CD14-positive monocyte (primary cell): ENCODE measurements at regions not wholly inside any gene's neighbourhood (a gene's known extent, or its start where the extent isn't known, plus 50 kb on each side); places are given as distances from the start of the nearest gene placed in this dataset.

Experiments used
- DNase-seq, 3 donors: peaks; one replicate each; pipeline ENCODE4 v3.0.0-alpha.2; 2011 to 2022
- H2AFZ ChIP-seq: 2 replicates; pipeline ENCODE4 v1.6.0; 2012; ENCODE audit warnings: mild to moderate bottlenecking, low read depth, low read length, inconsistent platforms; ENCODE audit not compliant: insufficient read depth, poor library complexity, severe bottlenecking
- H3K27ac ChIP-seq, 2 donors: 1 replicate in 1 of 2; 2 replicates in 1 of 2; pipeline ENCODE4 v1.5.1; 2012 to 2013; ENCODE audit warnings: low read length in 2 of 2, control low read depth in 1 of 2, inconsistent platforms in 1 of 2, low read depth in 1 of 2, mild to moderate bottlenecking in 1 of 2
- H3K27me3 ChIP-seq, 2 donors: one replicate each; pipeline versions ENCODE4 v1.6.0 to v1.6.1; 2011 to 2013; ENCODE audit warnings: low read length in 2 of 2; ENCODE audit not compliant: control insufficient read depth in 2 of 2, insufficient read depth in 2 of 2
- H3K36me3 ChIP-seq, 2 donors: replicated peaks in 1 of 2; 1 replicate in 1 of 2; 2 replicates in 1 of 2; pipeline versions ENCODE4 v1.5.1 to v1.6.1; 2012 to 2013; ENCODE audit warnings: low read length in 2 of 2, control low read depth in 1 of 2, inconsistent platforms in 1 of 2, mild to moderate bottlenecking in 1 of 2; ENCODE audit not compliant: insufficient read depth in 2 of 2, control insufficient read depth in 1 of 2
- H3K4me1 ChIP-seq, 2 donors: 1 replicate in 1 of 2; 2 replicates in 1 of 2; pipeline versions ENCODE4 v1.5.1 to v1.6.1; 2012 to 2013; ENCODE audit warnings: low read length in 2 of 2, control low read depth in 1 of 2, inconsistent platforms in 1 of 2, mild to moderate bottlenecking in 1 of 2, moderate library complexity in 1 of 2; ENCODE audit not compliant: insufficient read depth in 2 of 2, control insufficient read depth in 1 of 2
- H3K4me2 ChIP-seq: replicated peaks from 2 replicates; pipeline ENCODE3; 2012; ENCODE audit warnings: low read length, moderate library complexity, mild to moderate bottlenecking; ENCODE audit not compliant: poor library complexity, severe bottlenecking; ENCODE audit errors: extremely low read depth
- H3K4me3 ChIP-seq, 3 experiments: fragments of 200-600 bp in 1 of 3; sonication (generic) in 1 of 3; replicated peaks in 1 of 3; 1 replicate in 2 of 3; 2 replicates in 1 of 3; pipeline ENCODE4 v1.5.1; 2011 to 2013; ENCODE audit warnings: low read length in 3 of 3, mild to moderate bottlenecking in 3 of 3, control low read depth in 2 of 3, low read depth in 2 of 3, inconsistent platforms in 1 of 3, moderate library complexity in 1 of 3
- H3K79me2 ChIP-seq: 2 replicates; pipeline ENCODE4 v1.6.0; 2012; ENCODE audit warnings: mild to moderate bottlenecking, control low read depth, inconsistent platforms, low read length, moderate library complexity; ENCODE audit not compliant: insufficient read depth
- H3K9ac ChIP-seq: 2 replicates; pipeline ENCODE4 v1.6.0; 2017; ENCODE audit warnings: low read length, mild to moderate bottlenecking; ENCODE audit not compliant: insufficient read depth, poor library complexity, severe bottlenecking
- H3K9me3 ChIP-seq, 2 donors: replicated peaks in 1 of 2; 1 replicate in 1 of 2; 2 replicates in 1 of 2; pipeline versions ENCODE4 v1.5.1 to v1.6.1; 2012 to 2013; ENCODE audit warnings: low read length in 2 of 2, control low read depth in 1 of 2; ENCODE audit not compliant: control insufficient read depth in 1 of 2, insufficient read depth in 1 of 2
- H4K20me1 ChIP-seq: 2 replicates; pipeline ENCODE4 v1.6.0; 2012; ENCODE audit warnings: mild to moderate bottlenecking, low read length, control low read depth, moderate library complexity; ENCODE audit not compliant: insufficient read depth
- H3K27ac Mint-ChIP-seq, 7 donors: one replicate each; pipeline ENCODE4 v1.8.0; 2020; ENCODE audit warnings: mild to moderate bottlenecking in 7 of 7, mixed read lengths in 7 of 7, moderate library complexity in 6 of 7, inconsistent platforms in 2 of 7
- H3K27me3 Mint-ChIP-seq, 3 donors: one replicate each; pipeline ENCODE4 v1.8.0; 2021 to 2022; ENCODE audit warnings: low read depth in 3 of 3, mild to moderate bottlenecking in 3 of 3, mixed read lengths in 3 of 3, moderate library complexity in 3 of 3, inconsistent platforms in 1 of 3
- H3K36me3 Mint-ChIP-seq, 2 donors: one replicate each; pipeline ENCODE4 v1.8.0; 2020; ENCODE audit warnings: mixed read lengths in 2 of 2, inconsistent platforms in 1 of 2, mild to moderate bottlenecking in 1 of 2
- H3K4me1 Mint-ChIP-seq: one replicate; pipeline ENCODE4 v1.8.0; 2020; ENCODE audit warnings: mild to moderate bottlenecking, mixed read lengths
- H3K4me3 Mint-ChIP-seq, 2 donors: one replicate each; pipeline ENCODE4 v1.8.0; 2020; ENCODE audit warnings: mild to moderate bottlenecking in 2 of 2, mixed read lengths in 2 of 2, moderate library complexity in 1 of 2
- H3K9me3 Mint-ChIP-seq, 7 donors: one replicate each; pipeline ENCODE4 v1.8.0; 2020 to 2022; ENCODE audit warnings: mixed read lengths in 7 of 7, mild to moderate bottlenecking in 6 of 7, moderate library complexity in 6 of 7, inconsistent platforms in 2 of 7
- CTCF ChIP-seq: fragments of 200-600 bp; IDR thresholded peaks from one replicate; pipeline ENCODE4 v1.8.0; 2022; ENCODE audit warnings: antibody characterized with exemption, mild to moderate bottlenecking
- WGBS: methylation state at CpG from one replicate; pipeline ENCODE4 v1.1.5; 2013; ENCODE audit warnings: missing lambda C conversion rate; ENCODE audit not compliant: insufficient coverage; 5-methylcytosine and 5-hydroxymethylcytosine counted together
- intact Hi-C, 2 donors: fragments of 100-400 bp; cut with micrococcal nuclease; formaldehyde crosslinking; loops; one replicate each; pipeline versions ENCODE4 v1.15.0 to v1.15.1; 2023

DNA sequence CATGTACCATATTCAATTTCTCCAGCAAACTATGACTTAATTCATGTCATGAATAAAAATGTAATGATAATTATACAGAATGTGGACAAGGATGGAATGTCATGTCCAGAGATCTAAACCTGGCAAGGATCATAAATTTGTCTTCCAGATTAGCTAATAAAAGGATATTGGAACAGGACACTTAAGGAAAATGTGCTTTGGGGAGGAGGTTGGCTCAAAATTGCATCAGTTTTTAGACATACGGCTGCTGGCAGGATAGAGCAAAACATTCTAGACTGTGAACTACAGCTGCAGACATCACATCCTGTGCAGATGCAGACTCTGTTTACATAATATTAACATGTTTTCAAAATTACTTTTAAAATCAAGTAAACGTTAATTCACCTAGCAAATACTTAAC, 248.4 kb downstream of the TLR4 start:
- WGBS, result no CpG with 5 or more reads among the region's 2 CpGs
- Histone ChIP-seq H3K4me3 (no peak overlapping the region), H4K20me1 (no peaks in the 10 kb centered on the region), H3K4me2 (no peak overlapping the region), H2AFZ (no peak overlapping the region), H3K9ac (no peak overlapping the region), H3K4me1 (no peaks in the 10 kb centered on the region), H3K36me3 (no peaks in the 10 kb centered on the region), H3K9me3 (no peaks in the 10 kb centered on the region), H3K79me2 (no peaks in the 10 kb centered on the region), H3K27ac (no peak overlapping the region), H3K27me3 (no peaks in the 10 kb centered on the region)
- peaks cover 0 to 3% (median 0%) of the 10 kb centered on the region in 3 donors for H3K27me3 Mint-ChIP-seq
- no peak overlapping the region for H3K4me3 Mint-ChIP-seq
- TF ChIP-seq CTCF, result no peak
- peaks cover 3% of the 10 kb centered on the region for H3K4me1 Mint-ChIP-seq
- H3K27ac Mint-ChIP-seq, result no peak overlapping the region
- H3K36me3 Mint-ChIP-seq, result no peaks in the 10 kb centered on the region
- no peak for DNase-seq
- peaks cover 0 to 3% (median 0%) of the 10 kb centered on the region in 7 donors for H3K9me3 Mint-ChIP-seq
- intact Hi-C loops, result no loop called here

GRCh38 chr9:117957267-117957666, 253.1 kb downstream of the TLR4 start:
- no peak for TF ChIP-seq CTCF
- Histone ChIP-seq H3K4me3 (no peak overlapping the region), H3K9me3 (no peaks in the 10 kb centered on the region), H3K79me2 (no peaks in the 10 kb centered on the region), H3K36me3 (no peaks in the 10 kb centered on the region), H4K20me1 (no peaks in the 10 kb centered on the region), H3K9ac (no peak overlapping the region), H3K27me3 (no peaks in the 10 kb centered on the region), H2AFZ (no peak overlapping the region), H3K4me2 (no peak overlapping the region), H3K4me1 (no peaks in the 10 kb centered on the region), H3K27ac (no peak overlapping the region)
- Mint-ChIP-seq H3K36me3 (no peaks in the 10 kb centered on the region), H3K9me3 (peaks cover 0 to 3% (median 0%) of the 10 kb centered on the region in 7 donors), H3K4me3 (no peak overlapping the region), H3K27me3 (peaks cover 0 to 1% (median 0%) of the 10 kb centered on the region in 3 donors), H3K4me1 (peaks cover 3% of the 10 kb centered on the region), H3K27ac (no peak overlapping the region)
- WGBS, result 36% methylated on average over 2 of the region's 2 CpGs
- no peak for DNase-seq
- intact Hi-C loops, result no loop called here
